BLaER1 treated with 17β-estradiol and CSF1 and Interleukin-3, amounts not matched to agents 10 nM and 100 nM (cell line): ENCODE measurements at regions not wholly inside any gene's neighbourhood (a gene's known extent, or its start where the extent isn't known, plus 50 kb on each side); places are given as distances from the start of the nearest gene placed in this dataset.
A peak's percentile ranks its signal among the peaks of the same experiment; 100 is the strongest.

Experiments used
- H3K27ac ChIP-seq, 11 experiments: shearing (Covaris generic); formaldehyde crosslinking; 2 replicates each; pipeline ENCODE4 v1.8.1; 2022
- H3K27me3 ChIP-seq, 11 experiments: shearing (Covaris generic); formaldehyde crosslinking; 2 replicates each; pipeline ENCODE4 v1.8.1; 2022
- H3K36me3 ChIP-seq, 11 experiments: shearing (Covaris generic); formaldehyde crosslinking; 2 replicates each; pipeline ENCODE4 v1.8.1; 2022
- H3K4me1 ChIP-seq, 10 experiments: shearing (Covaris generic); formaldehyde crosslinking; 2 replicates each; pipeline ENCODE4 v1.8.1; 2022
- H3K4me2 ChIP-seq, 11 experiments: shearing (Covaris generic); formaldehyde crosslinking; 2 replicates each; pipeline ENCODE4 v1.8.1; 2022
- H3K4me3 ChIP-seq, 10 experiments: shearing (Covaris generic); formaldehyde crosslinking; 2 replicates each; pipeline ENCODE4 v1.8.1; 2022
- H3K9ac ChIP-seq, 11 experiments: shearing (Covaris generic); formaldehyde crosslinking; 2 replicates each; pipeline ENCODE4 v1.8.1; 2022
- H3K9me3 ChIP-seq, 11 experiments: shearing (Covaris generic); formaldehyde crosslinking; replicated peaks in 1 of 11; 2 replicates each; pipeline ENCODE4 v1.8.1; 2022
- H4K20me1 ChIP-seq, 11 experiments: shearing (Covaris generic); formaldehyde crosslinking; 2 replicates each; pipeline ENCODE4 v1.8.1; 2022
- Cebpa-rat ChIP-seq, 11 experiments: shearing (Covaris generic); IDR thresholded peaks; 2 replicates each; pipeline ENCODE4 v1.8.1; 2022

GRCh38 chr6:105966481-105966880, 119.7 kb upstream of the PRDM1 start:
- no peak for TF ChIP-seq Cebpa-rat (IDR thresholded peaks at IDR 0.05)
- H3K36me3 ChIP-seq: no peaks in the 10 kb centered on the region
- peak overlapping the region in 2 of 11 experiments; percentile 17 to 75; a peak in 2 of 22 replicates for H3K27ac ChIP-seq
- peaks cover 0 to 51% (median 2%) of the 10 kb centered on the region in 10 experiments; a peak in 9 of 20 replicates for H3K4me1 ChIP-seq
- no peaks in the 10 kb centered on the region for H3K27me3 ChIP-seq
- no peak overlapping the region for H3K9ac ChIP-seq
- no peaks in the 10 kb centered on the region for H4K20me1 ChIP-seq
- H3K4me2 ChIP-seq: peak overlapping the region in 3 of 11 experiments; percentile 13 to 74 (median 51); a peak in 4 of 22 replicates
- H3K9me3 ChIP-seq: peaks cover 8 to 28% (median 22%) of the 10 kb centered on the region in 11 experiments; a peak in 15 of 22 replicates
- no peak overlapping the region for H3K4me3 ChIP-seq

- TF ChIP-seq Cebpa-rat (IDR thresholded peaks at IDR 0.05): no peak
- no peak overlapping the region for H3K4me3 ChIP-seq
- no peaks in the 10 kb centered on the region for H4K20me1 ChIP-seq
- H3K4me2 ChIP-seq: peak overlapping the region in 2 of 11 experiments; percentile 51 to 74; a peak in 4 of 22 replicates
- no peak overlapping the region for H3K27ac ChIP-seq
- H3K9ac ChIP-seq: no peak overlapping the region
- H3K27me3 ChIP-seq: no peaks in the 10 kb centered on the region
- H3K4me1 ChIP-seq: peaks cover 0 to 51% (median 2%) of the 10 kb centered on the region in 10 experiments; a peak in 9 of 20 replicates
- peaks cover 4 to 20% (median 15%) of the 10 kb centered on the region in 11 experiments; a peak in 10 of 22 replicates for H3K9me3 ChIP-seq
- H3K36me3 ChIP-seq: no peaks in the 10 kb centered on the region
These were observed 121.0 kb upstream of the PRDM1 start for GRCh38 chr6:105964979-105965760.

GRCh38 chr6:105954148-105954547, 132.0 kb upstream of the PRDM1 start:
- H3K9ac ChIP-seq: no peak overlapping the region
- peaks cover 0 to 47% (median 0%) of the 10 kb centered on the region in 10 experiments; a peak in 7 of 20 replicates for H3K4me1 ChIP-seq
- H3K27ac ChIP-seq: no peak overlapping the region
- H3K36me3 ChIP-seq: no peaks in the 10 kb centered on the region
- no peak overlapping the region for H3K4me3 ChIP-seq
- H3K27me3 ChIP-seq: no peaks in the 10 kb centered on the region
- H3K9me3 ChIP-seq: 0 out of 22 replicates have a peak, but pooled peaks cover 0 to 4% (median 0%) of the 10 kb centered on the region in 11 experiments
- peak overlapping the region in 2 of 11 experiments; percentile 49 to 66; a peak in 4 of 22 replicates for H3K4me2 ChIP-seq
- TF ChIP-seq Cebpa-rat (IDR thresholded peaks at IDR 0.05): no peak
- no peaks in the 10 kb centered on the region for H4K20me1 ChIP-seq

- Histone ChIP-seq H4K20me1 (no peaks in the 10 kb centered on the region), H3K9ac (no peak overlapping the region), H3K36me3 (no peaks in the 10 kb centered on the region), H3K27ac (peak overlapping the region in 3 of 11 experiments; percentile 47 to 57 (median 54); a peak in 5 of 22 replicates), H3K27me3 (no peaks in the 10 kb centered on the region), H3K4me1 (peaks cover 0 to 54% (median 0%) of the 10 kb centered on the region in 10 experiments; a peak in 7 of 20 replicates), H3K4me3 (no peak overlapping the region), H3K4me2 (peak overlapping the region in 4 of 11 experiments; percentile 12 to 66 (median 40); a peak in 7 of 22 replicates), H3K9me3 (0 out of 22 replicates have a peak, but pooled peaks cover 0 to 4% (median 0%) of the 10 kb centered on the region in 11 experiments)
- no peak for TF ChIP-seq Cebpa-rat (IDR thresholded peaks at IDR 0.05)
These were observed 133.1 kb upstream of the PRDM1 start for GRCh38 chr6:105952772-105953690.

- H3K27me3 ChIP-seq: no peaks in the 10 kb centered on the region
- H3K36me3 ChIP-seq: no peaks in the 10 kb centered on the region
- H3K9me3 ChIP-seq: 0 out of 22 replicates have a peak, but pooled peaks cover 0 to 4% (median 0%) of the 10 kb centered on the region in 11 experiments
- H3K4me2 ChIP-seq: peak overlapping the region in 2 of 11 experiments; percentile 62 to 66; a peak in 2 of 22 replicates
- no peak overlapping the region; a peak in 1 of 22 replicates for H3K27ac ChIP-seq
- no peak for TF ChIP-seq Cebpa-rat (IDR thresholded peaks at IDR 0.05)
- H4K20me1 ChIP-seq: no peaks in the 10 kb centered on the region
- H3K4me1 ChIP-seq: peaks cover 0 to 54% (median 0%) of the 10 kb centered on the region in 10 experiments; a peak in 7 of 20 replicates
- H3K9ac ChIP-seq: no peak overlapping the region
- H3K4me3 ChIP-seq: no peak overlapping the region
These were observed 133.8 kb upstream of the PRDM1 start for GRCh38 chr6:105952326-105952725.

GRCh38 chr6:105951322-105951721, 134.8 kb upstream of the PRDM1 start:
- TF ChIP-seq Cebpa-rat (IDR thresholded peaks at IDR 0.05): no peak
- Histone ChIP-seq H3K4me1 (peaks cover 0 to 54% (median 0%) of the 10 kb centered on the region in 10 experiments; a peak in 7 of 20 replicates), H3K36me3 (no peaks in the 10 kb centered on the region), H4K20me1 (no peaks in the 10 kb centered on the region), H3K9ac (no peak overlapping the region), H3K27ac (no peak overlapping the region), H3K4me3 (no peak overlapping the region), H3K9me3 (no peaks in the 10 kb centered on the region), H3K4me2 (no peak overlapping the region; a peak in 1 of 22 replicates), H3K27me3 (no peaks in the 10 kb centered on the region)

- Histone ChIP-seq H3K4me2 (peak overlapping the region in 4 of 11 experiments; percentile 42 to 74 (median 60); a peak in 8 of 22 replicates), H3K9me3 (no peaks in the 10 kb centered on the region), H3K4me1 (peaks cover 0 to 54% (median 0%) of the 10 kb centered on the region in 10 experiments; a peak in 7 of 20 replicates), H3K27me3 (no peaks in the 10 kb centered on the region), H3K4me3 (no peak overlapping the region), H4K20me1 (no peaks in the 10 kb centered on the region), H3K27ac (peak overlapping the region in 3 of 11 experiments; percentile 66 to 77 (median 77); a peak in 5 of 22 replicates), H3K9ac (peak overlapping the region in 1 of 11 experiments; percentile 55; a peak in 2 of 22 replicates), H3K36me3 (no peaks in the 10 kb centered on the region)
- no peak for TF ChIP-seq Cebpa-rat (IDR thresholded peaks at IDR 0.05)
These were observed 136.3 kb upstream of the PRDM1 start for GRCh38 chr6:105949869-105950268.

- Histone ChIP-seq H3K4me2 (no peak overlapping the region), H3K27ac (no peak overlapping the region), H3K4me1 (peaks cover 7 to 20% (median 8%) of the 10 kb centered on the region in 10 experiments; a peak in 19 of 20 replicates), H4K20me1 (no peaks in the 10 kb centered on the region), H3K36me3 (no peaks in the 10 kb centered on the region), H3K9me3 (no peaks in the 10 kb centered on the region; a peak in 1 of 22 replicates), H3K27me3 (no peaks in the 10 kb centered on the region), H3K9ac (no peak overlapping the region), H3K4me3 (no peak overlapping the region)
- TF ChIP-seq Cebpa-rat (IDR thresholded peaks at IDR 0.05): no peak
These were observed 142.6 kb upstream of the PRDM1 start for GRCh38 chr6:105943514-105943913.
